Umbilical cord (tissue), 1 donor: ENCODE measurements at regions not wholly inside any gene's neighbourhood (a gene's known extent, or its start where the extent isn't known, plus 50 kb on each side); places are given as distances from the start of the nearest gene placed in this dataset.

Experiments used
- DNase-seq: peaks from one replicate; pipeline ENCODE4 v3.0.0-alpha.2; 2015; ENCODE audit warnings: low spot score

- DNase-seq = no peak
Observed at GRCh38 chr2:120673571-120674061, 62.1 kb upstream of the GLI2 start.

- DNase-seq = no peak
Observed at GRCh38 chr2:120674246-120675170, 61.2 kb upstream of the GLI2 start.

- DNase-seq = peak; percentile 51
Observed at GRCh38 chr2:120675460-120676130, 60.1 kb upstream of the GLI2 start.

- no peak for DNase-seq
Observed at GRCh38 chr2:120677221-120677620, 58.4 kb upstream of the GLI2 start.

- no peak for DNase-seq
Observed at GRCh38 chr2:120677696-120678247, 57.9 kb upstream of the GLI2 start.

GRCh38 chr2:120678251-120678650 is 57.4 kb upstream of the GLI2 start:
- peak; percentile 81 for DNase-seq

- no peak for DNase-seq
Observed at GRCh38 chr2:120678926-120679325, 56.7 kb upstream of the GLI2 start.

GRCh38 chr2:120679526-120679925 is 56.1 kb upstream of the GLI2 start:
- no peak for DNase-seq

- DNase-seq = peak; percentile 85
Observed at GRCh38 chr2:120680136-120680761, 55.4 kb upstream of the GLI2 start.

- no peak for DNase-seq
Observed at GRCh38 chr2:120681181-120681580, 54.5 kb upstream of the GLI2 start.

GRCh38 chr2:120681696-120682288 is 53.9 kb upstream of the GLI2 start:
- no peak for DNase-seq

- DNase-seq = no peak
Observed at GRCh38 chr2:120682654-120683053, 53.0 kb upstream of the GLI2 start.

- DNase-seq = no peak
Observed at GRCh38 chr2:120683081-120683480, 52.6 kb upstream of the GLI2 start.

- DNase-seq = no peak
Observed at GRCh38 chr2:120683701-120684100, 52.0 kb upstream of the GLI2 start.

- DNase-seq = peak; percentile 92
Observed at GRCh38 chr2:120684289-120685065, 51.2 kb upstream of the GLI2 start.

GRCh38 chr2:120685066-120685973 is 50.3 kb upstream of the GLI2 start:
- DNase-seq = peak; percentile 82
